HepG2 (cell line): ENCODE measurements at regions not wholly inside any gene's neighbourhood (a gene's known extent, or its start where the extent isn't known, plus 50 kb on each side); places are given as distances from the start of the nearest gene placed in this dataset.

Source experiments
- ATAD3A ChIP-seq: sonication (generic); formaldehyde crosslinking; IDR thresholded peaks from 2 replicates; pipeline ENCODE4 v1.4.0; 2020; ENCODE audit warnings: missing genetic modification reagents
- ATRX ChIP-seq: sonication (generic); formaldehyde crosslinking; IDR thresholded peaks from 2 replicates; pipeline ENCODE4 v1.4.0; 2020; ENCODE audit warnings: missing genetic modification reagents, borderline replicate concordance
- FLYWCH1 ChIP-seq: sonication (generic); formaldehyde crosslinking; IDR thresholded peaks from 2 replicates; pipeline ENCODE4 v1.8.1; 2023; ENCODE audit warnings: mild to moderate bottlenecking, missing genetic modification reagents
- FOXP1 ChIP-seq, 2 experiments: fragments of 450-650 bp in 1 of 2; IDR thresholded peaks; 2 replicates each; pipeline ENCODE4 v1.6.1; 2017 to 2018; ENCODE audit warnings: antibody characterized with exemption in 1 of 2
- KMT2A ChIP-seq: sonication (generic); formaldehyde crosslinking; IDR thresholded peaks from 2 replicates; pipeline ENCODE4 v1.4.0; 2020; ENCODE audit warnings: missing genetic modification reagents
- MYC ChIP-seq: sonication (generic); formaldehyde crosslinking; IDR thresholded peaks from 2 replicates; pipeline ENCODE4 v1.9.0; 2021; ENCODE audit warnings: missing genetic modification reagents, borderline replicate concordance
- NFATC3 ChIP-seq: sonication (generic); formaldehyde crosslinking; IDR thresholded peaks from 2 replicates; pipeline ENCODE4 v1.5.1; 2020; ENCODE audit warnings: mild to moderate bottlenecking, missing genetic modification reagents
- NFE2L1 ChIP-seq: sonication (generic); formaldehyde crosslinking; IDR thresholded peaks from 2 replicates; pipeline ENCODE4 v1.4.0; 2020; ENCODE audit warnings: missing genetic modification reagents, mild to moderate bottlenecking, borderline replicate concordance
- NFYB ChIP-seq: sonication (generic); formaldehyde crosslinking; IDR thresholded peaks from 2 replicates; pipeline ENCODE4 v1.4.0; 2020; ENCODE audit warnings: missing genetic modification reagents
- NR2C2 ChIP-seq: sonication (generic); formaldehyde crosslinking; IDR thresholded peaks from 2 replicates; pipeline ENCODE4 v1.4.0; 2020; ENCODE audit warnings: missing genetic modification reagents, mild to moderate bottlenecking, moderate library complexity, borderline replicate concordance
- PAF1 ChIP-seq: IDR thresholded peaks from 2 replicates; pipeline ENCODE4 v1.6.1; 2016; ENCODE audit warnings: missing genetic modification reagents, missing compliant biosample characterization
- RBM22 ChIP-seq: fragments of 200-400 bp; formaldehyde crosslinking; optimal IDR thresholded peaks from 2 replicates; pipeline ENCODE3; 2017; ENCODE audit warnings: mild to moderate bottlenecking, low read length, moderate library complexity
- SIX1 ChIP-seq: sonication (generic); formaldehyde crosslinking; IDR thresholded peaks from 2 replicates; pipeline ENCODE4 v1.4.0; 2020; ENCODE audit warnings: missing genetic modification reagents, borderline replicate concordance
- TEAD2 ChIP-seq: sonication (generic); formaldehyde crosslinking; IDR thresholded peaks from 2 replicates; pipeline ENCODE4 v1.9.0; 2021; ENCODE audit warnings: missing genetic modification reagents
- XRCC5 ChIP-seq: fragments of 200-400 bp; formaldehyde crosslinking; optimal IDR thresholded peaks from 2 replicates; pipeline ENCODE3; 2017; ENCODE audit warnings: mild to moderate bottlenecking, low read length
- ZEB1 ChIP-seq: IDR thresholded peaks from 2 replicates; pipeline ENCODE4 v1.6.1; 2012; ENCODE audit warnings: mild to moderate bottlenecking, low read depth, inconsistent platforms; ENCODE audit not compliant: insufficient replicate concordance
- ZFP37 ChIP-seq: sonication (generic); formaldehyde crosslinking; IDR thresholded peaks from 2 replicates; pipeline ENCODE4 v1.4.0; 2020; ENCODE audit warnings: missing genetic modification reagents, borderline replicate concordance
- ZFP90 ChIP-seq: sonication (generic); formaldehyde crosslinking; IDR thresholded peaks from 2 replicates; pipeline ENCODE4 v1.8.0; 2022; ENCODE audit warnings: missing genetic modification reagents, mild to moderate bottlenecking, inconsistent platforms, borderline replicate concordance
- ZNF12 ChIP-seq: sonication (generic); formaldehyde crosslinking; IDR thresholded peaks from 2 replicates; pipeline ENCODE4 v1.5.0; 2020; ENCODE audit warnings: missing genetic modification reagents
- ZNF20 ChIP-seq: sonication (generic); formaldehyde crosslinking; IDR thresholded peaks from 2 replicates; pipeline ENCODE4 v1.4.0; 2020; ENCODE audit warnings: mild to moderate bottlenecking, moderate library complexity, missing genetic modification reagents
- ZNF335 ChIP-seq: sonication (generic); formaldehyde crosslinking; IDR thresholded peaks from 2 replicates; pipeline ENCODE4 v1.4.0; 2020; ENCODE audit warnings: missing genetic modification reagents
- ZNF432 ChIP-seq: sonication (generic); formaldehyde crosslinking; IDR thresholded peaks from 2 replicates; pipeline ENCODE4 v1.5.0; 2020; ENCODE audit warnings: missing genetic modification reagents, mild to moderate bottlenecking, borderline replicate concordance
- ZNF530 ChIP-seq: sonication (generic); formaldehyde crosslinking; IDR thresholded peaks from 2 replicates; pipeline ENCODE4 v1.5.0; 2020; ENCODE audit warnings: low read depth, mild to moderate bottlenecking, missing genetic modification reagents
- ZNF572 ChIP-seq: sonication (generic); formaldehyde crosslinking; IDR thresholded peaks from 2 replicates; pipeline ENCODE4 v1.5.1; 2020; ENCODE audit warnings: mild to moderate bottlenecking, missing genetic modification reagents
- ZNF652 ChIP-seq: IDR thresholded peaks from 2 replicates; pipeline ENCODE4 v1.6.1; 2016; ENCODE audit warnings: low read depth, borderline replicate concordance
- ZNF720 ChIP-seq: sonication (generic); formaldehyde crosslinking; IDR thresholded peaks from 2 replicates; pipeline ENCODE4 v1.4.0; 2020; ENCODE audit warnings: missing genetic modification reagents
- ZNF749 ChIP-seq: sonication (generic); formaldehyde crosslinking; IDR thresholded peaks from 2 replicates; pipeline ENCODE4 v1.8.0; 2022; ENCODE audit warnings: mild to moderate bottlenecking, missing genetic modification reagents, moderate library complexity, borderline replicate concordance
- ZNF761 ChIP-seq: sonication (generic); formaldehyde crosslinking; conservative IDR thresholded peaks from 2 replicates; pipeline ENCODE4 v1.4.0; 2020; ENCODE audit warnings: mild to moderate bottlenecking, missing genetic modification reagents
- ZSCAN12 ChIP-seq: sonication (generic); formaldehyde crosslinking; IDR thresholded peaks from 2 replicates; pipeline ENCODE4 v1.9.0; 2021; ENCODE audit warnings: mild to moderate bottlenecking, missing genetic modification reagents
- ZSCAN30 ChIP-seq: sonication (generic); formaldehyde crosslinking; IDR thresholded peaks from 2 replicates; pipeline ENCODE4 v1.5.0; 2020; ENCODE audit warnings: mild to moderate bottlenecking, missing genetic modification reagents
- TF ChIP-seq, protein P1 (sequence below): sonication (generic); formaldehyde crosslinking; IDR thresholded peaks from 2 replicates; pipeline ENCODE4 v1.9.0; 2022; ENCODE audit warnings: missing genetic modification reagents, mild to moderate bottlenecking, borderline replicate concordance
- TF ChIP-seq, protein P2 (sequence below): sonication (generic); formaldehyde crosslinking; IDR thresholded peaks from 2 replicates; pipeline ENCODE4 v1.4.0; 2020; ENCODE audit warnings: missing genetic modification reagents

- no peak for TF ChIP-seq RBM22
- TF ChIP-seq FOXP1 (IDR thresholded peaks at IDR 0.05), result no peak
- TF ChIP-seq FOXP1 (CRISPR knock-in tag; IDR thresholded peaks at IDR 0.05), result no peak
- TF ChIP-seq ZSCAN12 (CRISPR knock-in tag), result no peak
- TF ChIP-seq MYC (CRISPR knock-in tag), result no peak; the same call in 1 of the 2 replicates
- no peak for TF ChIP-seq ZEB1
- TF ChIP-seq, protein P1, sequence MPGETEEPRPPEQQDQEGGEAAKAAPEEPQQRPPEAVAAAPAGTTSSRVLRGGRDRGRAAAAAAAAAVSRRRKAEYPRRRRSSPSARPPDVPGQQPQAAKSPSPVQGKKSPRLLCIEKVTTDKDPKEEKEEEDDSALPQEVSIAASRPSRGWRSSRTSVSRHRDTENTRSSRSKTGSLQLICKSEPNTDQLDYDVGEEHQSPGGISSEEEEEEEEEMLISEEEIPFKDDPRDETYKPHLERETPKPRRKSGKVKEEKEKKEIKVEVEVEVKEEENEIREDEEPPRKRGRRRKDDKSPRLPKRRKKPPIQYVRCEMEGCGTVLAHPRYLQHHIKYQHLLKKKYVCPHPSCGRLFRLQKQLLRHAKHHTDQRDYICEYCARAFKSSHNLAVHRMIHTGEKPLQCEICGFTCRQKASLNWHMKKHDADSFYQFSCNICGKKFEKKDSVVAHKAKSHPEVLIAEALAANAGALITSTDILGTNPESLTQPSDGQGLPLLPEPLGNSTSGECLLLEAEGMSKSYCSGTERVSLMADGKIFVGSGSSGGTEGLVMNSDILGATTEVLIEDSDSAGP (CRISPR knock-in tag), result 0 out of 2 replicates have a peak, but pooled peaks have one; percentile 22
- no peak for TF ChIP-seq PAF1
- no peak for TF ChIP-seq ZNF335 (CRISPR knock-in tag)
- TF ChIP-seq ZNF530 (CRISPR knock-in tag), result no peak
- no peak for TF ChIP-seq ZNF12 (CRISPR knock-in tag)
- no peak for TF ChIP-seq ZNF761 (CRISPR knock-in tag)
- TF ChIP-seq NFATC3 (CRISPR knock-in tag), result no peak
- TF ChIP-seq ZNF572 (CRISPR knock-in tag), result no peak
- TF ChIP-seq KMT2A (CRISPR knock-in tag), result no peak
- TF ChIP-seq NFYB (CRISPR knock-in tag), result no peak
- TF ChIP-seq XRCC5, result no peak
- TF ChIP-seq, protein P2, sequence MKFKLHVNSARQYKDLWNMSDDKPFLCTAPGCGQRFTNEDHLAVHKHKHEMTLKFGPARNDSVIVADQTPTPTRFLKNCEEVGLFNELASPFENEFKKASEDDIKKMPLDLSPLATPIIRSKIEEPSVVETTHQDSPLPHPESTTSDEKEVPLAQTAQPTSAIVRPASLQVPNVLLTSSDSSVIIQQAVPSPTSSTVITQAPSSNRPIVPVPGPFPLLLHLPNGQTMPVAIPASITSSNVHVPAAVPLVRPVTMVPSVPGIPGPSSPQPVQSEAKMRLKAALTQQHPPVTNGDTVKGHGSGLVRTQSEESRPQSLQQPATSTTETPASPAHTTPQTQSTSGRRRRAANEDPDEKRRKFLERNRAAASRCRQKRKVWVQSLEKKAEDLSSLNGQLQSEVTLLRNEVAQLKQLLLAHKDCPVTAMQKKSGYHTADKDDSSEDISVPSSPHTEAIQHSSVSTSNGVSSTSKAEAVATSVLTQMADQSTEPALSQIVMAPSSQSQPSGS (CRISPR knock-in tag), result peak; percentile 12; the same call in 1 of the 2 replicates
- TF ChIP-seq ZNF749 (CRISPR knock-in tag), result no peak
- no peak for TF ChIP-seq ATAD3A (CRISPR knock-in tag)
- TF ChIP-seq ZSCAN30, result no peak
- TF ChIP-seq ZFP37 (CRISPR knock-in tag), result no peak
- no peak for TF ChIP-seq TEAD2 (CRISPR knock-in tag)
- TF ChIP-seq SIX1, result no peak
- TF ChIP-seq ZFP90 (CRISPR knock-in tag), result no peak
- no peak for TF ChIP-seq ZNF652 (CRISPR knock-in tag)
- TF ChIP-seq ZNF20, result no peak
- TF ChIP-seq ATRX (CRISPR knock-in tag), result no peak
- TF ChIP-seq NR2C2 (CRISPR knock-in tag), result no peak
- TF ChIP-seq ZNF432 (CRISPR knock-in tag), result no peak
- no peak for TF ChIP-seq FLYWCH1 (CRISPR knock-in tag)
- no peak for TF ChIP-seq ZNF720
- TF ChIP-seq NFE2L1 (CRISPR knock-in tag), result no peak
Measured at GRCh38 chr10:78756604-78757343, 312.0 kb upstream of the ZMIZ1 start (continued).
